ENCODE measurements at regions not wholly inside any gene's neighbourhood (a gene's known extent, or its start where the extent isn't known, plus 50 kb on each side); places are given as distances from the start of the nearest gene placed in this dataset.

GRCh38 chr5:71892641-71893365 is 173.7 kb downstream of the CARTPT start:
- Histone ChIP-seq H3K9me3 (ENCODE audit: control insufficient read depth, insufficient read depth, low read depth, low read length) (no peaks in the 10 kb centered on the region), H3K79me2 (ENCODE audit: control insufficient read depth, insufficient read depth, low read length) (no peaks in the 10 kb centered on the region), H3K9ac (ENCODE audit: insufficient read depth, low read length) (no peak overlapping the region), H2AFZ (ENCODE audit: low read length) (no peak overlapping the region), H3K4me3 (replicated peaks in 1 of 4; ENCODE audit: control extremely low read depth in 1 of 4, insufficient read depth in 1 of 4, low read depth in 3 of 4, low read length in 4 of 4) (no peak overlapping the region), H4K20me1 (ENCODE audit: control insufficient read depth, extremely low read depth, insufficient read depth, low read length) (no peaks in the 10 kb centered on the region), H3K36me3 (ENCODE audit: control insufficient read depth, insufficient read depth, low read length) (no peaks in the 10 kb centered on the region), H3K27me3 (ENCODE audit: control insufficient read depth, insufficient read depth, low read length) (no peaks in the 10 kb centered on the region), H3K4me1 (ENCODE audit: control insufficient read depth, extremely low read depth, insufficient read depth, low read length) (no peaks in the 10 kb centered on the region), H3K4me2 (ENCODE audit: extremely low read depth, insufficient read depth, low read length) (no peak overlapping the region), H3K27ac (ENCODE audit: insufficient read depth, low read length) (no peak overlapping the region)
- no peak for DNase-seq (ENCODE audit: low read depth in 2 of 2)
- TF ChIP-seq CTCF (conservative IDR thresholded peaks at IDR 0.05 in 1 of 2, IDR thresholded peaks at IDR 0.05 in 1 of 2; ENCODE audit: low read depth in 1 of 2, low read length in 2 of 2) (no peak), EZH2 (IDR thresholded peaks at IDR 0.05; ENCODE audit: low read length, missing control alignments) (no peak)

GRCh38 chr5:71893451-71893850 is 174.4 kb downstream of the CARTPT start:
- Histone ChIP-seq H3K79me2 (ENCODE audit: control insufficient read depth, insufficient read depth, low read length) (no peaks in the 10 kb centered on the region), H3K27ac (ENCODE audit: insufficient read depth, low read length) (no peak overlapping the region), H2AFZ (ENCODE audit: low read length) (no peak overlapping the region), H3K4me1 (ENCODE audit: control insufficient read depth, extremely low read depth, insufficient read depth, low read length) (no peaks in the 10 kb centered on the region), H4K20me1 (ENCODE audit: control insufficient read depth, extremely low read depth, insufficient read depth, low read length) (no peaks in the 10 kb centered on the region), H3K9me3 (ENCODE audit: control insufficient read depth, insufficient read depth, low read depth, low read length) (no peaks in the 10 kb centered on the region), H3K27me3 (ENCODE audit: control insufficient read depth, insufficient read depth, low read length) (no peaks in the 10 kb centered on the region), H3K36me3 (ENCODE audit: control insufficient read depth, insufficient read depth, low read length) (no peaks in the 10 kb centered on the region), H3K4me3 (replicated peaks in 1 of 4; ENCODE audit: control extremely low read depth in 1 of 4, insufficient read depth in 1 of 4, low read depth in 3 of 4, low read length in 4 of 4) (no peak overlapping the region), H3K9ac (ENCODE audit: insufficient read depth, low read length) (no peak overlapping the region), H3K4me2 (ENCODE audit: extremely low read depth, insufficient read depth, low read length) (no peak overlapping the region)
- DNase-seq (ENCODE audit: low read depth in 2 of 2) = no peak
- TF ChIP-seq EZH2 (IDR thresholded peaks at IDR 0.05; ENCODE audit: low read length, missing control alignments) (no peak), CTCF (conservative IDR thresholded peaks at IDR 0.05 in 1 of 2, IDR thresholded peaks at IDR 0.05 in 1 of 2; ENCODE audit: low read depth in 1 of 2, low read length in 2 of 2) (no peak)

GRCh38 chr5:71894091-71894490 is 175.0 kb downstream of the CARTPT start:
- no peak overlapping the region for H3K27ac ChIP-seq (ENCODE audit: insufficient read depth, low read length)
- no peak overlapping the region for H3K4me2 ChIP-seq (ENCODE audit: extremely low read depth, insufficient read depth, low read length)
- TF ChIP-seq EZH2 (IDR thresholded peaks at IDR 0.05; ENCODE audit: low read length, missing control alignments) (no peak), CTCF (conservative IDR thresholded peaks at IDR 0.05 in 1 of 2, IDR thresholded peaks at IDR 0.05 in 1 of 2; ENCODE audit: low read depth in 1 of 2, low read length in 2 of 2) (no peak)
- H3K4me1 ChIP-seq (ENCODE audit: control insufficient read depth, extremely low read depth, insufficient read depth, low read length) = no peaks in the 10 kb centered on the region
- no peak overlapping the region for H3K9ac ChIP-seq (ENCODE audit: insufficient read depth, low read length)
- no peaks in the 10 kb centered on the region for H3K27me3 ChIP-seq (ENCODE audit: control insufficient read depth, insufficient read depth, low read length)
- H2AFZ ChIP-seq (ENCODE audit: low read length) = no peak overlapping the region
- H4K20me1 ChIP-seq (ENCODE audit: control insufficient read depth, extremely low read depth, insufficient read depth, low read length) = no peaks in the 10 kb centered on the region
- H3K4me3 ChIP-seq (replicated peaks in 1 of 4; ENCODE audit: control extremely low read depth in 1 of 4, insufficient read depth in 1 of 4, low read depth in 3 of 4, low read length in 4 of 4) = no peak overlapping the region
- no peak for DNase-seq (ENCODE audit: low read depth in 2 of 2)
- no peaks in the 10 kb centered on the region for H3K9me3 ChIP-seq (ENCODE audit: control insufficient read depth, insufficient read depth, low read depth, low read length)
- no peaks in the 10 kb centered on the region for H3K36me3 ChIP-seq (ENCODE audit: control insufficient read depth, insufficient read depth, low read length)
- H3K79me2 ChIP-seq (ENCODE audit: control insufficient read depth, insufficient read depth, low read length) = no peaks in the 10 kb centered on the region
